Stimulated activated CD8-positive, alpha-beta memory T cell treated with anti-CD3 and anti-CD28 coated beads, Interleukin-12 subunit alpha, Interleukin-12 subunit beta, amount 100 ng/mL, for 4 hours (primary cell): ENCODE measurements at regions not wholly inside any gene's neighbourhood (a gene's known extent, or its start where the extent isn't known, plus 50 kb on each side); places are given as distances from the start of the nearest gene placed in this dataset.
"Not testable (repeated sequence)": the region's sequence is repeated elsewhere in the genome, so short reads cannot be mapped to it uniquely, and the experiment has no call there.

ENCODE experiments used
- DNase-seq: peaks from one replicate; pipeline ENCODE4 v3.0.0-alpha.2; 2020; ENCODE audit warnings: low read depth

GRCh38 chr12:107372229-107372658, 278.9 kb upstream of the CRY1 start:
- peak; percentile 7 for DNase-seq

- no peak for DNase-seq
Observed at GRCh38 chr12:107373238-107373809, 280.0 kb upstream of the CRY1 start.

GRCh38 chr12:107374161-107374840, 281.0 kb upstream of the CRY1 start:
- no peak for DNase-seq

- no peak for DNase-seq
Observed at GRCh38 chr12:107375231-107375630, 281.9 kb upstream of the CRY1 start.

- no peak for DNase-seq
Observed at GRCh38 chr12:107377596-107378385, 284.4 kb upstream of the CRY1 start.

GRCh38 chr12:107378609-107379008, 285.3 kb upstream of the CRY1 start:
- no peak for DNase-seq

- not testable (repeated sequence) for DNase-seq
Observed at GRCh38 chr12:107379142-107379851, 285.9 kb upstream of the CRY1 start.

GRCh38 chr12:107379852-107380567, 286.7 kb upstream of the CRY1 start:
- no peak for DNase-seq

GRCh38 chr12:107384645-107385044, 291.3 kb upstream of the CRY1 start:
- DNase-seq = no peak

GRCh38 chr12:107385509-107385908, 292.2 kb upstream of the CRY1 start:
- no peak for DNase-seq

GRCh38 chr12:107386569-107386968, 293.2 kb upstream of the CRY1 start:
- DNase-seq = no peak

GRCh38 chr12:107388263-107388662, 294.9 kb upstream of the CRY1 start:
- no peak for DNase-seq

GRCh38 chr12:107390414-107390813, 295.2 kb upstream of the PWP1 start:
- DNase-seq = no peak

- no peak for DNase-seq
Observed at GRCh38 chr12:107393043-107393717, 292.4 kb upstream of the PWP1 start.

- no peak for DNase-seq
Observed at GRCh38 chr12:107394693-107395092, 290.9 kb upstream of the PWP1 start.

- no peak for DNase-seq
Observed at GRCh38 chr12:107395817-107396216, 289.8 kb upstream of the PWP1 start.

- DNase-seq = no peak
Observed at GRCh38 chr12:107396991-107397390, 288.6 kb upstream of the PWP1 start.

GRCh38 chr12:107397890-107398500, 287.6 kb upstream of the PWP1 start:
- DNase-seq = no peak

GRCh38 chr12:107399046-107399445, 286.6 kb upstream of the PWP1 start:
- DNase-seq = no peak

GRCh38 chr12:107400686-107401447, 284.7 kb upstream of the PWP1 start:
- no peak for DNase-seq
